WTC11 (cell line): ENCODE measurements at regions not wholly inside any gene's neighbourhood (a gene's known extent, or its start where the extent isn't known, plus 50 kb on each side); places are given as distances from the start of the nearest gene placed in this dataset.

Source experiments
- ATAC-seq: fragments of 200-7000 bp; cut with Tn5 transposase; 2 replicates; pipeline ENCODE4 v1.10.0; 2021; ENCODE audit warnings: mild to moderate bottlenecking, moderate library complexity
- CTCF ChIA-PET: fragments of 300-600 bp; sonication (Branson Sonifier 250); formaldehyde crosslinking; loops from one replicate; lab custom pipeline; 2021; ENCODE audit warnings: antibody characterized with exemption; lab: Charles Lee
- POLR2A ChIA-PET: fragments of 350-600 bp; sonication (Branson Sonifier 250); formaldehyde crosslinking; loops from one replicate; lab custom pipeline; 2021; ENCODE audit warnings: antibody characterized with exemption; lab: Charles Lee
- DNase-seq: peaks from one replicate; pipeline ENCODE4 v3.0.0; 2021; ENCODE audit warnings: low spot score
- H3K27ac Mint-ChIP-seq: 2 replicates; pipeline ENCODE4 v1.8.0; 2021; ENCODE audit warnings: mixed read lengths
- H3K27me3 Mint-ChIP-seq: 2 replicates; pipeline ENCODE4 v1.8.0; 2021; ENCODE audit warnings: low read depth, mild to moderate bottlenecking, moderate library complexity, mixed read lengths
- H3K36me3 Mint-ChIP-seq: 2 replicates; pipeline ENCODE4 v1.8.0; 2021; ENCODE audit warnings: mixed read lengths
- H3K4me1 Mint-ChIP-seq: 2 replicates; pipeline ENCODE4 v1.8.0; 2022; ENCODE audit warnings: mixed read lengths
- H3K4me3 Mint-ChIP-seq: 2 replicates; pipeline ENCODE4 v1.8.0; 2021; ENCODE audit warnings: mild to moderate bottlenecking, moderate library complexity, mixed read lengths
- H3K9me3 Mint-ChIP-seq: 2 replicates; pipeline ENCODE4 v1.8.0; 2021; ENCODE audit warnings: mixed read lengths
- CREB1 ChIP-seq: sonication (generic); formaldehyde crosslinking; IDR thresholded peaks from 2 replicates; pipeline ENCODE4 v1.8.0; 2023; ENCODE audit warnings: mild to moderate bottlenecking, missing genetic modification reagents
- CTCF ChIP-seq: fragments of 200-600 bp; IDR thresholded peaks from 2 replicates; pipeline ENCODE4 v1.8.0; 2022; ENCODE audit warnings: antibody characterized with exemption
- ESRRA ChIP-seq: sonication (generic); formaldehyde crosslinking; IDR thresholded peaks from 2 replicates; pipeline ENCODE4 v1.8.1; 2022; ENCODE audit warnings: mild to moderate bottlenecking, missing genetic modification reagents, borderline replicate concordance
- FOXP1 ChIP-seq: sonication (generic); formaldehyde crosslinking; IDR thresholded peaks from 2 replicates; pipeline ENCODE4 v1.8.0; 2022; ENCODE audit warnings: missing genetic modification reagents, mild to moderate bottlenecking, moderate library complexity, borderline replicate concordance
- FOXP4 ChIP-seq: sonication (generic); formaldehyde crosslinking; IDR thresholded peaks from 2 replicates; pipeline ENCODE4 v1.8.0; 2022; ENCODE audit warnings: mild to moderate bottlenecking, missing genetic modification reagents
- GRHL2 ChIP-seq: fragments of 250-450 bp; sonication (Bioruptor Pico); IDR thresholded peaks from 2 replicates; pipeline ENCODE4 v1.8.0; 2022; ENCODE audit warnings: mild to moderate bottlenecking, moderate library complexity; ENCODE audit not compliant: insufficient replicate concordance, severe bottlenecking
- IRF2 ChIP-seq: sonication (generic); formaldehyde crosslinking; IDR thresholded peaks from 2 replicates; pipeline ENCODE4 v1.8.0; 2022; ENCODE audit warnings: low read depth, missing genetic modification reagents, borderline replicate concordance
- MLX ChIP-seq: sonication (generic); formaldehyde crosslinking; IDR thresholded peaks from 2 replicates; pipeline ENCODE4 v1.8.1; 2023; ENCODE audit warnings: mild to moderate bottlenecking, missing genetic modification reagents, moderate library complexity
- NR1H2 ChIP-seq: sonication (generic); formaldehyde crosslinking; IDR thresholded peaks from 2 replicates; pipeline ENCODE4 v1.9.0; 2021; ENCODE audit warnings: mild to moderate bottlenecking, moderate library complexity, missing genetic modification reagents
- OVOL2 ChIP-seq: fragments of 250-450 bp; sonication (Bioruptor Pico); IDR thresholded peaks from 2 replicates; pipeline ENCODE4 v1.9.0; 2021; ENCODE audit warnings: mild to moderate bottlenecking, borderline replicate concordance
- RELA ChIP-seq: sonication (generic); formaldehyde crosslinking; IDR thresholded peaks from 2 replicates; pipeline ENCODE4 v1.8.1; 2022; ENCODE audit warnings: missing genetic modification reagents, mild to moderate bottlenecking, borderline replicate concordance
- SP1 ChIP-seq: sonication (generic); formaldehyde crosslinking; conservative IDR thresholded peaks from 2 replicates; pipeline ENCODE4 v1.8.1; 2022; ENCODE audit warnings: missing genetic modification reagents
- STAT6 ChIP-seq: sonication (generic); formaldehyde crosslinking; conservative IDR thresholded peaks from 2 replicates; pipeline ENCODE4 v1.8.1; 2023; ENCODE audit warnings: mild to moderate bottlenecking, low read depth, missing genetic modification reagents, moderate library complexity
- TEAD4 ChIP-seq: sonication (generic); formaldehyde crosslinking; IDR thresholded peaks from 2 replicates; pipeline ENCODE4 v1.8.0; 2022; ENCODE audit warnings: mild to moderate bottlenecking, missing genetic modification reagents
- USF1 ChIP-seq: sonication (generic); formaldehyde crosslinking; IDR thresholded peaks from 2 replicates; pipeline ENCODE4 v1.8.0; 2022; ENCODE audit warnings: mild to moderate bottlenecking, missing genetic modification reagents
- ZBTB21 ChIP-seq: sonication (generic); formaldehyde crosslinking; IDR thresholded peaks from 2 replicates; pipeline ENCODE4 v1.8.1; 2023; ENCODE audit warnings: mild to moderate bottlenecking, missing genetic modification reagents, borderline replicate concordance
- ZNF219 ChIP-seq: sonication (generic); formaldehyde crosslinking; IDR thresholded peaks from 2 replicates; pipeline ENCODE4 v1.8.0; 2023; ENCODE audit warnings: missing genetic modification reagents, mild to moderate bottlenecking, borderline replicate concordance
- ZNF416 ChIP-seq: fragments of 250-450 bp; sonication (Bioruptor Pico); IDR thresholded peaks from 2 replicates; pipeline ENCODE4 v1.9.0; 2021; ENCODE audit warnings: mild to moderate bottlenecking, inconsistent platforms
- ZNF423 ChIP-seq: fragments of 250-450 bp; sonication (Bioruptor Pico); IDR thresholded peaks from 2 replicates; pipeline ENCODE4 v2.1.2; 2022; ENCODE audit warnings: mild to moderate bottlenecking, moderate library complexity
- ZNF512 ChIP-seq: sonication (generic); formaldehyde crosslinking; IDR thresholded peaks from 2 replicates; pipeline ENCODE4 v1.8.1; 2022; ENCODE audit warnings: missing genetic modification reagents, borderline replicate concordance
- ZNF671 ChIP-seq: fragments of 250-450 bp; sonication (Bioruptor Pico); IDR thresholded peaks from 2 replicates; pipeline ENCODE4 v1.8.0; 2021; ENCODE audit warnings: mild to moderate bottlenecking

GRCh38 chr2:187825108-187825507 lies 270.9 kb upstream of the TFPI start (continued):
- TF ChIP-seq FOXP4 (CRISPR knock-in tag), result no peak
- TF ChIP-seq RELA, result no peak
- TF ChIP-seq NR1H2 (CRISPR knock-in tag), result no peak
- TF ChIP-seq ZNF423 (CRISPR knock-in tag), result no peak
- no peak for TF ChIP-seq ZNF671 (CRISPR knock-in tag)
- no peak for TF ChIP-seq ZNF219
- no peak for TF ChIP-seq IRF2 (CRISPR knock-in tag)
- TF ChIP-seq ESRRA (CRISPR knock-in tag), result no peak

- Mint-ChIP-seq H3K4me3 (no peak overlapping the region), H3K27me3 (no peaks in the 10 kb centered on the region), H3K27ac (no peak overlapping the region; the same call in 1 of the 2 replicates), H3K4me1 (peaks cover 5% of the 10 kb centered on the region; the same call in 1 of the 2 replicates), H3K9me3 (peaks cover 21% of the 10 kb centered on the region), H3K36me3 (peaks cover 19% of the 10 kb centered on the region)
- TF ChIP-seq ZNF416 (no peak), CREB1 (no peak), OVOL2 (CRISPR knock-in tag) (no peak), STAT6 (CRISPR knock-in tag) (no peak), GRHL2 (CRISPR knock-in tag) (no peak), ZNF512 (CRISPR knock-in tag) (no peak), CTCF (no peak), MLX (CRISPR knock-in tag) (no peak)
- POLR2A ChIA-PET, result no interaction called here
- no peak for ATAC-seq
- DNase-seq, result no peak
- CTCF ChIA-PET, result interaction anchor here (1.1 kb wide), 1 partner anchor 326 kb away, joined by 3 read pairs; no protein-coding TSS in a partner anchor
These were observed 271.8 kb upstream of the TFPI start for GRCh38 chr2:187826023-187826422.

GRCh38 chr2:187834787-187835186 lies 280.6 kb upstream of the TFPI start:
- peaks cover 2% of the 10 kb centered on the region; the same call in 1 of the 2 replicates for H3K36me3 Mint-ChIP-seq
- H3K4me1 Mint-ChIP-seq, result no peaks in the 10 kb centered on the region
- H3K27me3 Mint-ChIP-seq, result no peaks in the 10 kb centered on the region
- ATAC-seq (no peak), DNase-seq (no peak)
- no peak overlapping the region for H3K4me3 Mint-ChIP-seq
- ChIA-PET CTCF (interaction anchor here (0.8 kb wide), 1 partner anchor 335 kb away, joined by 3 read pairs; no protein-coding TSS in a partner anchor), POLR2A (no interaction called here)
- no peak overlapping the region for H3K27ac Mint-ChIP-seq
- TF ChIP-seq FOXP1 (CRISPR knock-in tag) (no peak), TEAD4 (CRISPR knock-in tag) (no peak), ZBTB21 (CRISPR knock-in tag) (no peak), USF1 (CRISPR knock-in tag) (no peak), SP1 (CRISPR knock-in tag) (no peak)
- peaks cover 7% of the 10 kb centered on the region for H3K9me3 Mint-ChIP-seq
